ENCODE measurements at regions not wholly inside any gene's neighbourhood (a gene's known extent, or its start where the extent isn't known, plus 50 kb on each side); places are given as distances from the start of the nearest gene placed in this dataset.

DNA sequence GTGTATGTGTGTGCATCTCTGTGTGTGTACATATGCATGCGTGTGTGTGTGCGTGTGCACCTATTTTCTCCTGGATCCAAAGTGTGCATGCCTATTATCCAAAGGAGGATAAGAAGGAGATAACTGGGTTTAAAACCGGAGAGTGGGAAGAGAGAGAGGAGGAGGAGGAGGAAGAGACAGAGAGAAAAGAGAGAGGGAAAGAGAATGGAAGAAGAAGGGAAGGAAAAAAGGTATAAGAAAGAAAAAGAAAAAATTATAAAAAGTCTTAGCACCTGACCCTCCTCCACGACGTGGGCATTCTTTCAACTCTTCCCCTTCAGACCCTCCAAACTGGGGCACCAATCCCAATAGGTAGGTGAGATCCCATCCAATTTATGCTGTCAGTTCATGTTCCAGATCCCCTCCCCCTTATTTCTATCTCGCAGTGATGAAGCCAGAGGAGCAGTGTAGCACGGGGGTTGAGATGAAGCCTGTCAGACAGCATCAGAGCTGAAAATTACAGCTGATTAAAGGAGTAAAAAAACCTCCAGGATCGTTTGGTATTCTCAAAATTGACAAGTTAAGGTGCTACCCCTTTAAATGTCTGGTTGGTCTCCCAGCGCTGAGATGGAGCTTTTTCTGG, 386.7 kb upstream of the ATP5MC3 start:
- no peak for DNase-seq (ENCODE audit: low read depth in 2 of 2)

DNA sequence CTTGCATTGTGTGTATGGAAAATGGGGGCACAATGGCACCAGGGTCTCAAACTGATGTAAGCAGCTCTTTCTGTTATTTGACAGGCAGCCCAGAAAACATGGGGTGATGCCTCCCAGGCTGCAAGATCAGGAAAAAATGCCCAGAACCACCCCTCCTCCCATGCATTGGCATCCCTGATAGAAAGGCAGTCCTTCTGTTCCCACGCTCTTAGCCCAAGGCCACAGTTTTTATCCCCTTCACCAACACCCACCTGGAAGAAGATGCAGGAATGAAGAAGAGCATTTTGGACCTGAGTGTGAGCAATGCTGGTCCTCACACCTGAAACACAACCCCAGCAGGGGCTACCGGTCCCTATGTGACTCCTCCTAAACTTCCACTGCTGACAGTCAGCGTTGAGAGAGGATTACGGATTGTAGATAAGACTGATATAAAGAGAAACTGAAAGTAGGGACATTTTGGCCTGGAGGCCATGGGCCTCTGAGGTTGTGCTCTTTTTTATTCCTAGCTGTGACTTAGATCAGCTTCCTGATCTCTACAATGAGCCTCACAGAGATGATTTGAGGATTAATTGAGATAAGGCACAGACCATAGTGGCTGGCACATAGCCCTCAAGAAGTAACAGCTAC, 386.0 kb upstream of the ATP5MC3 start:
- no peak for DNase-seq (ENCODE audit: low read depth in 2 of 2)

DNA sequence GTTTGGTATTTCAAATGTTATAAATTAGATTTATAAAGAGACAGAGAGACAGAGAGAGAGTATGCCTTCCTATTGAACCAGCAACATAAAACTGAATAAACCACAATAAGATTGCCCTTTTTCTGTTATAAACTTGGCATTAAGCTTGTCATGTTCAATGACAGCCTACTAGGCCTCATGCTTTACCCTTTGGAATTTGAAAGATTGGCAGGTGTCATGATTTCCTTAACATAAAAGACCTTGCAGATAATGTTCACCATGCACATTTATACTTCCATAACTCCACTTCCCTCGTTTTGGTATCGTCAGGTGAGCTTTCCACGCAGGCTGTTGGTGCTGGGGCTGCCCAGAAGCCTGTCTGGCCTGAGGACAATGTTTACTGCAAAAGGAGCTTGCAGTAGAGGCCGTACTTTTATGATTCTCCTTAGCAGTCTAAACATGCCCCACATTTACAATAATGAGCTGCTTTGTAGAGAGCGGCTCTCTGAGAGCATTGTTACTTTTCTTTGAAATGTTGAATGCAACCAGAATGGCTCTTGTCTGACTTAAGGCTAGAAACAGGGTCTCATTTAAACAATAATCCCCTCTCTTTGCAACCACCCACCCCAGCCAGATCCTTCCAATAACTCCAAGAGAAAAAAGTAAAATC, 379.1 kb upstream of the ATP5MC3 start:
- no peak for DNase-seq (ENCODE audit: low read depth in 2 of 2)

DNA sequence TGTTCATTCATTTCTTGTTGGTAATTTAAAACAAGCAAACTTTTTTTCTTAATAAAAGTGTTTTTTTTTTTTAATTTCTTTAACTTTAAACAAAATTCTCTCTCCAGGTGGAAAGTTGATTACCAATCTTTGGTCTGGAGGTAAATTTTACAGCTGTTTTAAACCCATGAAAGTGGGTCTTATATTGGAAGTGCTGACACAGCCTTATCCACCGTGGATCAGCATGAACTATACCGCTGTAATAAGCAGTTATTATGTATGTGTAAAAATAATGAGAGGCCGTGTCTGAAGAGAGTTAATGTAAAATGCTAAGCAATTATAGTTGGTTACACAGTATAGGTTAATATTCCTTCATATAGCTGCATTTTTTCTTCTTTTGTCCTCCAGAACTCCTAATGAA, 378.1 kb upstream of the ATP5MC3 start:
- DNase-seq (ENCODE audit: low read depth in 2 of 2): no peak

DNA sequence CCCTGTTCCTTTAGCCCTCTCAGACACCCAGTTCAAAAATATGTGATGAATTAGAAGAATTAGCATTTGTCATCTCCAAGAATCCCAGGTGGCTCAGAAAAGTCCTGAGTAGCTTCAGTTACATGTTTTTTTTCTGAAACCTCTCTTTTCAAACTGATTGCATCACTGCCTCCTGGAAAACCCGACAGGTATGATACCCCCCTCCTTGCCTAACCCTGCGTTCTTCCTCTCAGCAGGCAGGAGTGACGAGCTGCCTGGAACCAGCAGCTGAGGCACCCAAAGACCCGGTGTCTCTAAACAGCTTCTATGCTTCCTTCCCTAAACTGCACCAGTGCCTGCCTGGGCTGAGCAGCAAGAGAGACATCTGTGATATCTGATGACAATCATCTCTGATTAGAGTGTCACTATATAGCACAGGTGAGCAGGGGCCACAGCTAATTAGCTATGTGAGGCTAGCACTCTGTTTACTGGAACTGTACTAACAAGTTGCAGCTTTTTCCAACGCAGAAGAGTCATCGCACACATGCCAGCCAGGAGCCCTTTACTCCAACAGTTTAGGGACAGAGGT, 376.4 kb upstream of the ATP5MC3 start:
- DNase-seq (ENCODE audit: low read depth in 2 of 2): no peak

DNA sequence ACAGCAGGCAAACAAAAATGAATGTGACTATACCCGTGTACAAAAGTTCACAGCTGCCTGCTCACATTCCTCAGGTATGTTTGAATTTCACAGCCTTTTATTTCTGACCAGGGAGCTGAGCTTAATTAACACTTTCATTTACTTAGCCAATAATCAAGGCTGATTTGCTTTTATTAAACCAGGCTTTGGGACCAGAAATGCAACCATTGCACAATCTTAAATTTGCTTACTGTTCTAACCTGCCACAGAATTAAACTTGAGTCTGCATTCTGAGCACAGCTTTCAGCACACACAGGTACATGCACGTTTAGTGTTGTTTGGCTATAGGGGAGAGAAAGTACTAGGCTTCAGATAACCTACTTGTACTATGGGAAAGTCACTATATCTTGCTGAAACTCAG, 372.4 kb upstream of the ATP5MC3 start:
- DNase-seq (ENCODE audit: low read depth in 2 of 2): no peak

DNA sequence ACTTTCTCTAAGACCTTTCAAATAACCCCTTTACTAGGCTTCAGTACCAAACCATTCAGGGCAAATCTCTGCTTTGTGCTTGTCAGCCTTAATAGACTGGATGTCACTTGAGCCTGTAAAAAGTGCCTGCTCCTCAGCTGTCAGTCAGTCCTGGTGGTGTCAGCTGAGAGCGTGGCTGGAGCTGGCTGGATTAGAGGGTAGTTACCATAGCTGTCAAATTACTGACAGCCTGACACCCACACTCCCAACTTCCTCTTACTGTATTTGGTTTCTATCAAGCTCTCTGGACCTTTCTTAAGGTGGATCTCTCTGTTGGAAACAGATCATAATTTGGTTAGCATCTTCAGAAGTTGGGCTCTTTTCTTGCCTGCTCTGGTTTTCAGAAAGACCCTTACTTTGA, 371.4 kb upstream of the ATP5MC3 start:
- DNase-seq (ENCODE audit: low read depth in 2 of 2): no peak

DNA sequence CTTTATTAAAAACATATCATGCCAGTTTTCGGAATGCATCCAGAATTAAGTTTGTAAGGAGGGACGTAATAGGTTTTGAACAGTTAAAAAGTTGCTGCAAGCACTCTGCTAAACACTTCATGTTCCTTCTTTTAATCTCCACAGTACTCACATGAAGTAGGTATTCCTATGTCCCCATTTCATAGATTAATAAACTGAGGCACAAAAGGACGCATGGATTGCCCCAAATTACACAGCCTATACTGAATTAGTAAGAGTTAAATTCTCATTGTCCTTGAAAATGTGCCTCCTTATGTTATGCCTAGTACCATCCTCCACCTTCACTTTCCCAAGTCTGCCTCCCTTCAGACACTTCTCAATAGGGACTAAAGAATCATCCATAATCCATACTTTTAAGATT, 358.9 kb upstream of the ATP5MC3 start:
- DNase-seq (ENCODE audit: low read depth in 2 of 2): no peak

DNA sequence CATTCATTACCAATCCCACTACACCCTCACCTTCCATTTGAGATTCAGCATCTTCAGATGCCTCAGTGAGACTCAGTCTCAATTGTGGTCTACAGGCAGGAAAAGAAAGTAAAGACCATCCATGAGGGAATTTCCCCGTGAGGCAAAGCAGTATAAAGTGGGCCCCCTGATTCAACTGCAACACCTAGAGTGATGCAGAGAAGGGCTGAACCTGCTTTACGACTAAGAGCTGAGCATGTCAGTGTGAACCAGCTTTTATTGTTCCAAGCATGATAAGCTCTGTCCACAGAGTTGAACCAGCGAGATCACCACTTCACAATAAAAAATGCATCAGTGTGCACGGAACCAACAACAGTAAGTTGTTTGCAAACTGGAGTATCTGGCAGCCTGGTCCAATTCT, 357.6 kb upstream of the ATP5MC3 start:
- DNase-seq (ENCODE audit: low read depth in 2 of 2): no peak

DNA sequence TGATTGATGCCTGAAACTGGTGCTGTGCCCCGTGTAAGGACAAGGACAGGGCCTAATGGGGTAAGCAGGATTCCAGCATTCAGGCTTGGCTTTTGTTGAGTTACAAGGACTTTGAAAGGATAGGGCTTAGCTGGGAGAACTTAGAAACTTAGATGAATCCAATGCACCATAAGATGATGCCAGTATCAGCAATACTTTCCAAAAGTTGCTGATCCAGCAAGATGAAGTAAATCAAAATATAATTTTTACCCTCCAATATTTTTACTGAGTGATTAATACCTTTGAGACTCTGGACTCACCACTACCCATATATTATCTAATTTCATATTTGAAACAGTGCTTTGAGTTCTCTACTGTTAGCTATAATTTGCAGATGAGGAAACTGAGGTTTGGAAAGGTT, 354.5 kb upstream of the ATP5MC3 start:
- DNase-seq (ENCODE audit: low read depth in 2 of 2): no peak

DNA sequence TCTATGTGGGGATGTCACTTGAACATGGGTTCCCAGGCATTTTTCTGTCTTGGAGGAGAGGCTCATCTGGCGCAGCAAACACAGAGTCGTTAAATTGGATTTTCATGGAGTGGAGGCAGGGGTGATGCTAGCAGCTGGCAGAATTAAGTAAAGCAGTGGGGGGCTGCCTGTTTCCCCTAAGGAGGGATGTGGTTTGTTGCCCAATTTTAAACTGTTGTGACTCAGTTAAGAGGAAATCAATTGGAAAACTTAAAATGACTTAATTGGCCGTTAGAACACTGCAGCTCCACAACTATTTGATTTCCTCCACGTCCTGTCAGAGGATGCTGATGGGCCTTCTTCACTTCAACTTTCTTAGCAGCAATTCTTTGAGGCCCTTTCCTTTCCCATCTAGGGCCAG, 354.1 kb upstream of the ATP5MC3 start:
- DNase-seq (ENCODE audit: low read depth in 2 of 2): peak in 1 of 2 experiments; percentile 2

DNA sequence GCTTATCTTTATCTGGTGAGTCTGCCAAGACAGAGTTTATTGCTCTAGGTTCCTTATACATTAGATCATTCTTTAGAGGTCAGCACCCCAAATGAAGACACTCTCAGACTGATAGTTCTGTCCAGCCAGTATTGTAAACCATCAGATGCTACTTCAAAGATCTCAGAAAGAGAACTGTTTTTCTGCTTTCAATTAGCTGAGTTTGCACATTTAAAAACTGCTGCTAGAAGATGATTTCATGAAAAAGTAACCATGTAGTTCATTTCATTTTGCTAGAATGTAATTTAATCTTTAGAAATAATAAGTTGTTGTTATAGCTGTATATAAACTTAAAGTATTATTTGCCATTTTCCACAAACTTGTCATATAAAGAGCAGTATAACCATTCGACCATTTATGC, 344.5 kb upstream of the ATP5MC3 start:
- no peak for DNase-seq (ENCODE audit: low read depth in 2 of 2)

DNA sequence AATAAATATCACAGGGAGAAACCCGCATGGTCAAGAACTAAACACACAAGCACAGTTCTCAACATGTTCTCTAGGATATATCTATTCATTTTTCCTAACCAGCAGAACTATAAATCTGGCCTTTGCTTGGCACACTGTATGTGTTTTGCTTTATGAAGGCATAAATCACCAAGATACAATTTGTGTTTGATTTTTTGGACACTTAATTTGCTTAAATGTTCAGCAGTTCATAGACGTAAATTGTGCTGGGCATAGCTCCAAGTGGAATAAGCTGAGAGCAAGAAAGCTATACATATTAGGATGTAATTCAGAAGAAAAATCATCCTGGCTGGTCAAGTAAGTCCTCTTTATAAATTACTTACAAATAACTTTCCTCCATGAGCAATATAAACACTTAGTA, 341.5 kb upstream of the ATP5MC3 start:
- no peak for DNase-seq (ENCODE audit: low read depth in 2 of 2)

DNA sequence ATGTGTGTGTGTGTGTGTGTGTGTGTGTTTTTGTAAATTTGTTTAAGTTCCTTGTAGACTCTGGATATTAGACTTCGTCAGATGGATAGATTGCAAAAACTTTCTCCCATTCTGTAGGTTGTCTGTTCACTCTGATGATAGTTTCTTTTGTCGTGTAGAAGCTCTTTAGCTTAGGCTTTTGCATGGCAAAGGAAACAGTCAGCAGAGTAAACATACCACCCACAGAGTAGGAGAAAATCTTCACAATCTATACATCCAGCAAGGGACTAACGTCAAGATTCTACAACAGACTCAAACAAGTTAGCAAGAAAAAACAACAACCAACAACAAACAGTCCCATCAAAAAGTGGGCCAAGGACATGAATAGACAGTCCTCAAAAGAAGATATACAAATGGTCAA, 336.7 kb upstream of the ATP5MC3 start:
- DNase-seq (ENCODE audit: low read depth in 2 of 2): no peak

DNA sequence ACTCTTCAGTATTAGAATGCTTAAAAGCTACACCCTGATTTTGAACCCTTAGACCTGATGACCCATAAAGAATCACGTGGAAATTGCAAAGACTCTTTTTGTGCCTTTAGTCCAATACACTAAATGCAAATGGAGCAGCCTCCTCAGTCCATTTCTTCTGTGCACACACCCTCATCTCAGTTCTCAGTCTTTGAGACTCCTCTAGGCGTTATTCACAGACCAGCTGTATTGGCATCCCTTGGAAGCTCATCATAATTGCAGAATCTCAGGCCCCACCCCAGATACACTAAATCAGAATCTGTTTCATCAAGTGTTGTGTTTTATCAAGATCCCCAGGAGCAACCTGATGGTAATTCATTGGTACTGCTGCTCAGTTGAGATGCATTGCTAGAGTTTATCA, 335.0 kb upstream of the ATP5MC3 start:
- DNase-seq (ENCODE audit: low read depth in 2 of 2): no peak

DNA sequence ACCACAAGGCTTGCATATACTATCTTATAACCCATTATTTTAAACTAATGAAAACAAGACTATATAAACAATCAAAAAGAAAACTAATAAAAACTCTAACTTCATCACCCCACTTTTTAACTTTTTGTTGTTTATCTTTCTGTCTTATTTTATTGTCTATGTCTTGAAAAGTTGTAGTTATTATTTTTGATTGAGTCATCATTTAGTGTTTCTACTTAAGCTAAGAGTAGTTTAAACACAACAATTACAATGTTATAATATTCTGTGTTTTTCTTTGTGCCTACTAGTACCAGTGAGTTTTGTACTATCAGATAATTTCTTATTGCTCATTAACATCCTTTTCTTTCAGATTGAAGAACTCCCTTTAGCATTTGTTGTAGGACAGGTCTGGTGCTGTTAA, 318.7 kb upstream of the ATP5MC3 start:
- no peak for DNase-seq (ENCODE audit: low read depth in 2 of 2)

DNA sequence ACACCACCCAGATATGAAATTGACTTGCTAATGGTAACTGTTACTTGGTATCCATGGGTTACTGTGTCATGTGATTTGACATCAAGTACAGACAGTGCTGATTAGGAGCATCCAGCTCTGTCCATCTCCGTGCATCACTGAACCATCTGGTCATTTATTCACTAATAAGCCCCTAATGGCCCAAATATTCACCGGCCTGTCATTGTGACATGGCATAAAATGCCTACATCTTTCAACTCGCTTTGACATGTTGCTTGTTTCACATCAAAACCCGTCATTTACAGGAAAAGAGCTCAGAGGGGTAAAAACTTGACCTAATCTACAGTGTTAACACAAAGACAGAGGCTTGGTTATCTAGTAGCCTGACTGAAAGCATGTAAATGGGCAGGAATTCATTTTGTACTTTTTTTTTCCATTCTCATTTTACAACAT, 308.9 kb upstream of the ATP5MC3 start:
- no peak for DNase-seq (ENCODE audit: low read depth in 2 of 2)

DNA sequence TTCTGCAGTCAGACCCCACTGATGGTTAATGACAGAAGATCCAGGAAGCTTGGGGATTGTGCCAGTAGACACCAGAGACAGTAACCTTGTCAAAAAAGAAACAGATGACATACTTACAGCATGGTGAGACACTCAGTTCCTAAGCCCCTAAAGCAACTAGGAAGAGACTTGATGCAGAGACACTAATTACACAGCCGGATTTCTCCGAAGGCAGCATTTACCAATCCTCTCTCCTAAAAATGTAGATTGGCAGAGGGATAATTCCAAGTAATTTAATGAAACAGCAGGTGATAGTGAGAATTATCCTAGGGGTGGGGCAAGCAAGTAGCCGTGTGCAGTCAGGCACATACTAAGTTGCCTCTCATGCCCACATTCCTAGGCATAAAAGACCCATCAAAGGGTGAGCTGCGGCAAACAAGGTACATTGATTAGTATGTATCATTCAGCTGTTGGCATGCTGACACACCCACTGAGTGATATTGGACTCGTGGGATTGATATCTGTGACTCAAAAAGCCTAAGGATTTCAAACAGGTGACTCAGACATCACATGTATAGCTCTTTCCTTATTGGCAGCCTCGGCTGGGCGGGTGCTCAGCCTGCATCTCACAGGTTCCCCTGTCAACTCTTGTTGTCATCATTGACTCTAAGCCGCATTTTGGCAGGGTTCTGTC, 296.7 kb upstream of the ATP5MC3 start:
- no peak for DNase-seq (ENCODE audit: low read depth in 2 of 2)

DNA sequence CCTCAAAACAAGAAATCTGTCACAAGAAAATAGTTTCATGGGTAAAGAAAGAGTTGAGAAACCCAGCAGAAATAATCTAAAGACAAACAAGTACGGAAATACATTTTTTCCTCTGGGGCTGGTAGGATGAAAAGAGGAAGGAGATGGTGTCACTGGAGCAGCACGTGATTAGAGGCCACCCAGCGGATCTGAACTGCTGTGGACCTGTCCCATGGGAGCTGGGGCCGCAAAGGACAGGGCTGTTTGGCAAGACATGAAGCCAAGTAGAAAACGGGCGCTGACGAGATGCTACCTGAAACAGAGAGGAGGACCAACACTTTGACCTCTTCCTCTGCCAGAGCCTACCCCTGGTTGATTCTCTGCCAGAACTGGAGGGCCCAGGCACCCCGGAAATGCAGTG, 295.4 kb upstream of the ATP5MC3 start:
- DNase-seq (ENCODE audit: low read depth in 2 of 2): no peak

DNA sequence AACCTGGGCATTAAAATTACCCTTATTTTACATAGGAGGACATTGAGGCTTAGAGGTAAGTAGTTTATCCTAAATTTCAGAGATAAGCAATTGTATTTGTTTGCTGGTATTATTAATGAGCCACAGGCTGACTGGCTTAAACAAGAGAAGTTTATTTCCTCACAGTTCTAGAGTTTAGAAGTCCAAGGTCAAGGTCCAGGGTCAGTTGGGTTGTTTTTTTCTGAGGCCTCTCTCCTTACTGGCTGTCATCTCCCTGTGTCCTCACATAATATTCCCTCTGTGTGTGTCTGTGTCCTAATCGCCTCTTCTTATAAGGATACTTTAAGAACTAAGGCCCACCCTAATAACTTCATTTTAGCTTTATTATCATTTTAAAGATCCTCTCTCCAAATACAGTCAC, 294.9 kb upstream of the ATP5MC3 start:
- DNase-seq (ENCODE audit: low read depth in 2 of 2): no peak

DNA sequence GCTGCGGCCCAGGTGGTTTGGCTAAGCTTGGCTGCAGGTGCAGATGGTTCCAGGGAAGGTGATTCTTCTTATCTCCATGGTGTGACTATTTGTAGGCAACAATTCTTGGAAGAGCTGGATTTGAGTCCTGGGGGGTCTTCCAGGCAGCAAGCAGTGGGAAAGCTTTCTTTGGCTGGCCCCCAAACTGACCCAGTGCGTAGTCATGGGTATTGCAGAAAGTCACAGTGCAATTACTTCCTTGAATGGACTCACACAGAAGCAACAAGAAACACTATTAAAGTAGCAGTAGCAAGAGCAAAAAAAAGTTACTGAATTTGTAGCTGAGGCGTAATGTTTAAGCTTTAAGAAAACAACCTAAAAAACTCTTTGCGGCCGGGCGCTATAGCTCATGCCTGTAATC, 293.6 kb upstream of the ATP5MC3 start:
- no peak for DNase-seq (ENCODE audit: low read depth in 2 of 2)

DNA sequence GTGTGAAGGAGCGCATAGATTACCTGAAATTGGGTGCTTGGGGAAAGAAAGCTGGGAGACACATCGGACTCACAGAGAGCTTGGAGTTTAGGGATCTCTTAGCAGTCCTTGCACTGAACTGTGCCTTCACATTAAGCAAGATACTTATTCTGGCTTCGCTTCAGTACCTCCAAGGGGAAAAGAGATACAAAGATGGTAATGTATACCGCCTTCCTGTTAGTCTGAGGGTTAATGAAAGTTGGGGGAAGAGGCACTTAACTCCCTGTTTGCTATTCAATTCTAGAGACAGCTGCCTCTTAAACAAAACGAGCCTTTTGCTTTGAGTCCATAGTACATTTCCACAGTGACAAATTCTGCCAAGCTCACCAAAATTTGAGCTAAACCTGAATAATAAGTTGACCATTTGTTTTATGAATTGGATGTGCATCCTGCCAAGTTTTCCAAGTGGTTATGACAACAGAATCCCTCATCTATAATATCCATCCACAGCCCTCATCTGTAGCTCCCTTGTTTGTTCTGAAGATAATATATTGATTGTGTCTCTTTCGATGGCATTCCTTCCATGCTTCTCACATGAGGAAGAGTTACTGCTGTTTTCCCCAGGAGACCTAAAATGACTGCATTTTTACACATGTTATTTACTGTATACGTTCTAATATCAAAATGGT, 287.1 kb upstream of the ATP5MC3 start:
- no peak for DNase-seq (ENCODE audit: low read depth in 2 of 2)
